KMS-11 (cell line): ENCODE measurements at regions not wholly inside any gene's neighbourhood (a gene's known extent, or its start where the extent isn't known, plus 50 kb on each side); places are given as distances from the start of the nearest gene placed in this dataset.

Source experiments
- H2AFZ ChIP-seq: fragments of 200-600 bp; sonication (generic); 2 replicates; pipeline ENCODE4 v1.6.1; 2016; ENCODE audit warnings: antibody characterized with exemption, mixed run types, low read depth
- H3K27ac ChIP-seq: fragments of 200-600 bp; sonication (generic); 2 replicates; pipeline ENCODE4 v1.6.1; 2016; ENCODE audit warnings: mild to moderate bottlenecking, mixed run types
- H3K27me3 ChIP-seq: fragments of 200-600 bp; sonication (generic); 2 replicates; pipeline ENCODE4 v1.6.1; 2017; ENCODE audit warnings: mild to moderate bottlenecking, low read depth, mixed run types, moderate library complexity; ENCODE audit not compliant: insufficient read depth
- H3K36me3 ChIP-seq: fragments of 200-600 bp; sonication (generic); 2 replicates; pipeline ENCODE4 v1.6.1; 2017; ENCODE audit warnings: mild to moderate bottlenecking, mixed run types; ENCODE audit not compliant: insufficient read depth
- H3K4me1 ChIP-seq: fragments of 200-600 bp; sonication (generic); 2 replicates; pipeline ENCODE4 v1.6.1; 2016; ENCODE audit warnings: mild to moderate bottlenecking, low read depth, mixed run types; ENCODE audit not compliant: poor library complexity, severe bottlenecking
- H3K4me2 ChIP-seq: fragments of 200-600 bp; sonication (generic); 2 replicates; pipeline ENCODE4 v1.7.0; 2016; ENCODE audit warnings: mild to moderate bottlenecking, mixed run types
- H3K4me3 ChIP-seq: fragments of 200-600 bp; sonication (generic); IDR thresholded peaks from 2 replicates; pipeline ENCODE4 v1.6.1; 2017; ENCODE audit warnings: low read depth, low read length, mixed read lengths; ENCODE audit not compliant: insufficient read depth
- H3K79me2 ChIP-seq: fragments of 200-600 bp; sonication (generic); 2 replicates; pipeline ENCODE4 v1.6.1; 2016; ENCODE audit warnings: low read depth, mixed run types; ENCODE audit not compliant: insufficient read depth
- H3K9ac ChIP-seq: fragments of 200-600 bp; sonication (generic); 2 replicates; pipeline ENCODE4 v1.6.1; 2016; ENCODE audit warnings: mild to moderate bottlenecking, mixed run types
- H4K20me1 ChIP-seq: fragments of 200-600 bp; sonication (generic); 2 replicates; pipeline ENCODE4 v1.6.1; 2016; ENCODE audit warnings: mild to moderate bottlenecking, mixed run types; ENCODE audit not compliant: insufficient read depth
- TF ChIP-seq, protein P1 (sequence below): fragments of 200-600 bp; sonication (generic); conservative IDR thresholded peaks from 2 replicates; pipeline ENCODE4 v1.6.1; 2017; ENCODE audit warnings: low read depth, mild to moderate bottlenecking, antibody characterized with exemption, low read length, moderate library complexity, mixed read lengths

DNA sequence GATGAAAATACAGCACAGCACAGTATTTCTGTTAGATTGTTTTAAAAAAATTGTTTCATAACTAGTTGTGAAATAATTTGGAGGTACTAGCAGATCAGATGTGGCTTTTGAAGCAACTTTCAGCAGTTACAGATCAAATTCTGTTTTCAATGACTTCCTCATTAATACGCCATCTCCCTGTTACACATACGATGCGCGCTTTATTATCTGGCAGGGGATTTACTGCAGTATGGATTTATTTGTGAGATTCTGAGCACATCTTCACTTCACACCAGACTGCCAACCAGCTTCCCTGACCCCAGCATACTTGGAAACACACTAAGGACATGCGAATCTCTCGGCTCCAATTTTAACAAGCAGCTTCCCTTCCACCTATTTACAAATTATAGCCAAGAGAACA, 235.5 kb upstream of the DIAPH2 start:
- TF ChIP-seq, protein P1, sequence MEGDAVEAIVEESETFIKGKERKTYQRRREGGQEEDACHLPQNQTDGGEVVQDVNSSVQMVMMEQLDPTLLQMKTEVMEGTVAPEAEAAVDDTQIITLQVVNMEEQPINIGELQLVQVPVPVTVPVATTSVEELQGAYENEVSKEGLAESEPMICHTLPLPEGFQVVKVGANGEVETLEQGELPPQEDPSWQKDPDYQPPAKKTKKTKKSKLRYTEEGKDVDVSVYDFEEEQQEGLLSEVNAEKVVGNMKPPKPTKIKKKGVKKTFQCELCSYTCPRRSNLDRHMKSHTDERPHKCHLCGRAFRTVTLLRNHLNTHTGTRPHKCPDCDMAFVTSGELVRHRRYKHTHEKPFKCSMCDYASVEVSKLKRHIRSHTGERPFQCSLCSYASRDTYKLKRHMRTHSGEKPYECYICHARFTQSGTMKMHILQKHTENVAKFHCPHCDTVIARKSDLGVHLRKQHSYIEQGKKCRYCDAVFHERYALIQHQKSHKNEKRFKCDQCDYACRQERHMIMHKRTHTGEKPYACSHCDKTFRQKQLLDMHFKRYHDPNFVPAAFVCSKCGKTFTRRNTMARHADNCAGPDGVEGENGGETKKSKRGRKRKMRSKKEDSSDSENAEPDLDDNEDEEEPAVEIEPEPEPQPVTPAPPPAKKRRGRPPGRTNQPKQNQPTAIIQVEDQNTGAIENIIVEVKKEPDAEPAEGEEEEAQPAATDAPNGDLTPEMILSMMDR = no peak
- H3K36me3 ChIP-seq = no peaks in the 10 kb centered on the region
- no peaks in the 10 kb centered on the region for H3K79me2 ChIP-seq
- no peaks in the 10 kb centered on the region for H3K27me3 ChIP-seq
- no peak overlapping the region for H3K4me2 ChIP-seq
- no peaks in the 10 kb centered on the region for H4K20me1 ChIP-seq
- no peak overlapping the region for H3K4me3 ChIP-seq
- H3K9ac ChIP-seq = no peak overlapping the region
- H3K27ac ChIP-seq = no peak overlapping the region
- no peaks in the 10 kb centered on the region for H3K4me1 ChIP-seq
- H2AFZ ChIP-seq = no peak overlapping the region

DNA sequence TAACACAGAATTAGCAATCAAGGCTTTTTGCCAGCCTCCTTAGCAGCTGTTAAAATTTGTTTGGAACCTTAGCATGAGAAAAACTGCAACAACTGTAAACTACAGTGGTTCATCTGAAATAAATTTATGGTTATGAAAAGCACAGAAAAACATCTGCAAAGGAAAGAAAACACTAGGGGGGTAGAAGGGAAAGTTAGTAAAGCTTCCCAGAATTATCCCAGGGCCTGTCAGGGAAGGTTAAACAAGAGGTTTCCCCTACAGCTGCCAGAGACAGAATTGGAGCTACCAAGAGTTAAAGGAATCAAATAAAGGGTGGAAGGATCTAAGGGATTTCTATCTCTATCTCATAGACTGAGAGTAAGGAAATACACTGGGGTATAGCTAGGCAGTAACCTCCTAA, 234.7 kb upstream of the DIAPH2 start:
- Histone ChIP-seq H3K27me3 (no peaks in the 10 kb centered on the region), H2AFZ (no peak overlapping the region), H3K36me3 (no peaks in the 10 kb centered on the region), H3K4me3 (no peak overlapping the region), H3K27ac (no peak overlapping the region), H3K4me2 (no peak overlapping the region), H4K20me1 (no peaks in the 10 kb centered on the region), H3K9ac (no peak overlapping the region), H3K79me2 (no peaks in the 10 kb centered on the region), H3K4me1 (no peaks in the 10 kb centered on the region)
- TF ChIP-seq, protein P1 = no peak

DNA sequence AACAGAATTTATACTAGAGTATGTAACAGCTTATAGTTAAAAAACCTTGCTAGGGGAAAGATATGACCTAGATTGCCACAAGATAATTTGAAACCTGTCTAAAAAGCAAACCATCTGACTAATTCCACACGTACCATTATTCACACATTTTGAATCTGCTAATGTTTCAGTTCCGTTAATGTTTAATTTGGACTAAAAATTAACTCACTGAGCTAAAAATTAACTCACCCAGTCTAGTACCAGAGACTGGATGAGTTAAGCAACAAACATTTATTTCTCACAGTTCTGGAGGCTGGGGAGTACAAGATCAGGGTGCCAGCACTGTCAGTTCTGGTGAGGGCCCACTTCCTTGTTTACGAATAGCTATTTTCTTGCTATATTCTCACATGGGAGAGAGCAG, 231.5 kb upstream of the DIAPH2 start:
- H3K27me3 ChIP-seq = no peaks in the 10 kb centered on the region

DNA sequence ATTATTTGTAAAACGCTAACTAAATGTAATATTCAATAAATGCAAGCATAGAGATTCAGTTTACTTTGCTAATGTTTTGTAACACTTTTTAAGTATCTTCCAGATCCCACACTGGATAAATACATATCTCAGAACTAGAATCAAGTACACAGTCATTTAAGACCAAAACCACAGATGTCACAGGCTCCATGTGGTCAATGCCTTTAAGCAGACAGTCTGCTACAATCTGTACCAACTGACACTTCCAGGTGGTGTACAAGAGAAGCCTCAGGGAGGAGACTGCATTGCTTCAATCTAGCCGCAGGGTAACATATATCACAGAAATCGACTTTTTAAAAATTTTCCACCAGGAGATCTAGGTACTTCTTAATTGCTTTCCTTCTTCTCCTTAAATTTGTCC, 229.6 kb upstream of the DIAPH2 start:
- TF ChIP-seq, protein P1 = no peak
- Histone ChIP-seq H3K27me3 (no peaks in the 10 kb centered on the region), H3K36me3 (no peaks in the 10 kb centered on the region), H3K79me2 (no peaks in the 10 kb centered on the region), H3K9ac (no peak overlapping the region), H3K4me3 (no peak overlapping the region), H3K27ac (no peak overlapping the region), H3K4me2 (no peak overlapping the region), H2AFZ (no peak overlapping the region), H4K20me1 (no peaks in the 10 kb centered on the region), H3K4me1 (no peaks in the 10 kb centered on the region)

More for the DNA sequence above, 231.5 kb upstream of the DIAPH2 start:
- Histone ChIP-seq H2AFZ (no peak overlapping the region), H3K79me2 (no peaks in the 10 kb centered on the region), H3K36me3 (no peaks in the 10 kb centered on the region), H3K27ac (no peak overlapping the region), H3K4me1 (no peaks in the 10 kb centered on the region), H3K9ac (no peak overlapping the region), H4K20me1 (no peaks in the 10 kb centered on the region), H3K4me2 (no peak overlapping the region), H3K4me3 (no peak overlapping the region)
- TF ChIP-seq, protein P1 = no peak
